Fibroblast of peridontal ligament (primary cell): ENCODE measurements at regions not wholly inside any gene's neighbourhood (a gene's known extent, or its start where the extent isn't known, plus 50 kb on each side); places are given as distances from the start of the nearest gene placed in this dataset.

Experiments used
- DNase-seq: peaks from one replicate; pipeline ENCODE4 v3.0.0-alpha.2; 2010; ENCODE audit errors: extremely low read depth

GRCh38 chr5:5637173-5637572 lies 214.7 kb downstream of the ICE1 start:
- no peak for DNase-seq

DNA sequence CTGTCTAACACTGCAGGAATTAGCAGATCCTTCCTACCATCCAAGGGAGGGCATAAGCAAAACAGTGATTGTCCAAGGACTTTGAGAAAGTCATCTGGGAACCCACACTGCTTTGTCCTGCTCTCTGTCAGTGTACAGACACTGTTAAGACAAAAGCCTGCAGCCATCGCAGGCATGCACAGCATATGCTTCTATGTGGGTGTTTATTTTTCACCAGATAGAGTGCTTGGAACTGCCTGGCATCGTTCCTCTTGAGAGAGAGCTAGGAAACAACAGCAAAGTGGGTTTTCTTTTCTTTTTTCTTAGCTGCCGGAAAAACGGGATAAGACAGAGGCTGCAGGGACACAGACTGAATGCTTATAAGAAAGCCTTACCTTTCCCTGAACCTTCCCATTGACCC lies 212.3 kb downstream of the ICE1 start:
- no peak for DNase-seq

DNA sequence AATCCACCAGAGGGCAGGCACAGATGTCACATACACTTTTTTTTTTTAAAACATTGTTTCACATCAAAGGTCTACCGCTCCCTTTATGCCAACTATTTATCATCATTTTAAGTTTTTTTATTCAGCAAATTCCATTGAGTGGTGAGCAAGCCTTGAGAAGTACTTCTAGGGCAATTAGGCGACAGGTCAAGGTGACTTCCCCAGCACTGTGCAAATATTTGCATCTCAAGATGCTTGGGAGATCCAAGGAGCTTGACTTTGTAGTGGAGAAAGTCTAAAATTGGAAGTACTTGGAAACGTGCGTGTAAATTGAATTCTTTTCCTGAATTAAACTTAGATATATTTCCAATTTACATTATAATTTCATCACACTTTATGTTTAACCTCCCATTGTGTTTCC lies 211.1 kb downstream of the ICE1 start:
- DNase-seq, result no peak

DNA sequence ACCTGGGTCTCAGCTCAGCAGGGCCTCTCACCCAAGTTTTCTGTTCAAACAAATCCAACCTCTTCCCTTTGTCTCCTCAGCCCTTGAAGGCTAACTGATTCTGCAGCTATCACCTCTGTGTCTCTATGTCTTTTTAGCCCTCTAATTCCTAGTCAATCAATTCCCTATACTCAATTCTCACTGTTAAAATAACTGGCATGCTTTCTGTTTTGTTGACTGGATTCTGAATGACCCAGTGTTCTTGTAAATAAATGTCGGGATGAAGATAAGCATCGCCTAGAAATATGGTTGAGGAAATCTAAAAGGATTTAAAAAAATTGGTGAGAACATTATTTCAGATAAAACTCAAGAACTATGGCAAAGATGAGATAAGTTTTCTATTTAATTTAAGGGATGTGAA lies 210.2 kb downstream of the ICE1 start:
- DNase-seq, result no peak

DNA sequence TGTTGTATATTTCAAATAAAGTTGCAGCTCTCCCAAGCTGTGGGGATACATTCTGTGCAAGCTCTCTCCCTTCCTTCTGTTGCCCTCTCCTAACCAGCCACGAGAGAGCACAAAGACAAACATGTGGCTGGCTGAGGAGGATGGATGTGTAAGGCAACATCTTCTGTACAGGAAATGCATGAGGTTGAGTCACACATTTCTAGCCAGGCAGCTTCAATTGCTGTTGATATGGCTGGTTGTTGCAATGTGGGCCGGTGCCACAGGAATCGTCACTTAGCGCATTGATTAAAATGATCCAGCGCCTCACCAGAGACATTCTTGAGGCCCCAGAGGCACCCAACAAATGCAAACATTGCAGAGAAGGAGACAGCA lies 207.1 kb downstream of the ICE1 start:
- no peak for DNase-seq

GRCh38 chr5:5628866-5629606 lies 206.6 kb downstream of the ICE1 start:
- DNase-seq, result no peak

GRCh38 chr5:5626412-5626811 lies 203.9 kb downstream of the ICE1 start:
- DNase-seq, result no peak

DNA sequence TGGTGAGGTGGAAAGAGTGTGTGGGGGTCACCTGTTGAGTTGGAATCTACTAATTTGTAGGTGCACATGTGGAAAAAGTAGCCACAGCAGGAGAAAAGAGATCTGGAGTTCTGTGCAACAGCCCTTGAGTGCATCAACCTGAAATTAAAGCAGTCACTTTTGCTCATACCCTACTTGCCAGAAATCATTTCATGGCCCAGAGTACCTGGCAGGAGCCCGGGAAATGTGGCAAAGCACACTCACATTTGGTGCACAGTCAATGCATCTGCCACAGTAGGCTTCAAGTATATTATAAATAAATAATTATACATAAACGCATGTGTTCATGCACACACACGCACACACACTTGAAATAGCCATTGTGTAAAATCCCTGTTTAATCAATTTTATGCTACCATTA lies 203.0 kb downstream of the ICE1 start:
- DNase-seq, result no peak

DNA sequence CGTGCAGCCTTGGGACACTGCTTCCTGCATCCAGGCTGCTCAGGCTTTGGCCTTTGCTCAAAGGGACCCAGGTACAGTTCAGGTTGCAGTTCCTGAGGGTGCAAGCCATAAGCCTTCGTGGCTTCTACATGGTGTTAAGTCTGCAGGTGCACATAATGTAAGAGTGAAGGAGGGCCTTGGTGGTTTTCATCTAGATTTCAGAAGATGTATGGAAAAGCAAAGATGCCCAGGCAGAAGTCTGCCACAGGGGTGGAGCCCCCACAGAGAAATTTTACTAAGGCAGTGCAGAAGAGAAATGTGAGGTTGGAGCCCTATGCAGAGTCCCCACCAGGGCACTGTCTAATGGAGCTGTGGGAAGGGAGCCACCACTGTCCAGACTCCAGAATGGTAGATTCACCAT lies 200.9 kb downstream of the ICE1 start:
- no peak for DNase-seq

DNA sequence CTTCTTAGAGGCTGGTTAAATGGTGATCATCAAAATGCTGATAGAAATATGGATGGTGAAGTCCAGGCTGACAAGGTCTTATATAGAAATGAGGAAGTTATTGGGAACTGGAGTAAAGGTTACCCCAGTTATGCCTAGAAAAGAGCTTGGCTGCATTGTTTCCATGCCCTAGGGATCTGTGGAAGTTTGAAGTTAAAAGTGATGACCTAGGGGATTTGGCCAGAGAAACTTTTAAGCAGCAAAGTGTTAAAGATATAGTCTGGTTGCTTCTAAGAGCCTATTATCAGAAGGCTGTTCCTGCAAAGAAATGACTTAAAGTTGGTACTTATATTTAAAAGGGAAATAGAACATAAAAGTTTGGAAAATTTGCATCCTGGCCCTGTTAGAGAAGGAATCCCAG lies 200.3 kb downstream of the ICE1 start:
- DNase-seq, result no peak

- no peak for DNase-seq
These were observed 197.1 kb downstream of the ICE1 start for GRCh38 chr5:5619546-5619945.

- DNase-seq, result no peak
These were observed 194.5 kb downstream of the ICE1 start for GRCh38 chr5:5617024-5617423.

DNA sequence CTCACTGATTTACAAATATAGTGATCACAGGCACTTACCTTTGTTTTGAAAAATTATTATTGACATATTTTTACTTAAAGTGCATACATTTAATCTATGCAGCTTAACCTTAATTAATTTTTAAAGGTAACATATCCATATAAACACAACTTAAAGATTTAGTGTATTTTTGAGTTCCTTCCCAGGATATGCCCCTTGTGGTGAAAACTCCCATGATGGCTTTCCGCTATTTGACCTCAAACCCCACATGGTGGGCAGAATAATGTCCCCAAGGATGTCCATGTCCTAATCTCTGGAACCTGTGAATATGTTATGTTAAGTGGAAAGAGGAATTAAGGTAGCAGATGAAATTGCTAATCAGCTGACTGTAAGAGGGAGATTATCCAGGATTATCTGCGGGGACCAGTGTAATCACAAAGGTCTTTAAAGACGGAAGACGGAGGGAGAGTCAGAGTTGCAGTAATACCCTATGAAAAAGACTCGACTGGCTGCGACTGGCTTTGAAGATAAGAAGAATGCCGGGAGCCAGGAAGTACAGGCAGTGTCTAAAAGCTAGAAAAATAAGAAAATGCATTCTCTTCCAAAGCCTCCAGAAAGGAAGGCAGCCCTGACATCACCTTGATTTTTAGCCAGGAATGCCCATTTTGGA lies 193.9 kb downstream of the ICE1 start:
- DNase-seq, result no peak

- no peak for DNase-seq
These were observed 193.1 kb downstream of the ICE1 start for GRCh38 chr5:5615569-5615968.

DNA sequence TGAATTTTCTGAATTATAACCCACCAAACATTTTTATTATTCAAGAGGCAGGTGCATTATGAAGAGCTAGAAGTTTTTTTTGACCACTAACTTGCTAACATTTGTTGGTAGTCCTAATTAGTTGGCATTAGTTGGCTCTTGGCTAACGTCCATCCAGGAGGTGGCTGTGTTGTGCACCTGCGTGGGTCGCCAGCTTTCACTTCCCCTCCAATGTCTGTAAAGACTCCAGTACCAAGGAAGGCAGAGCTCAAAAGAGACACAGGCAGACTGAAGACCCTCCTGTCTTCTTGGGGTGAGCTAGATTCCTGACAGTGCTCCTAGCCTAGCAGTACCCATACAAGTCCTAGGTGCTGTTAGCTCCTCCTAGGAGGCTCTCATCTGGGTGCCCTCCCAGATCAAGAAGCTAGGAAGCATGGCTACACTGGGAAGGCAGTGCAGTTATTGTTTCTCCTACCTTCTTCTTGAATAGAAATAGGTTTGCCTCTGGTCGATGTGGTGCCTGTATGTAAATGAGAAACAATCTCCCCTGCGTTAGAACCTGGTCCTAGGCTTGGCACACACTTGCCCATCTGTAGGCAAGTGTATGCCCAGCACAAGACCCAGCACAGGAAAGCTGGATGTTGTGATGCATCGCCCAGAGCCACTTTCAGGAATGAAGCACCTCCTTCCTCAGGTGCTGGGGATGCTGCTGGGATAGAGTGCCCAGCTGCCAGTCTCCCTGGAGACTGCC lies 190.9 kb downstream of the ICE1 start:
- no peak for DNase-seq

DNA sequence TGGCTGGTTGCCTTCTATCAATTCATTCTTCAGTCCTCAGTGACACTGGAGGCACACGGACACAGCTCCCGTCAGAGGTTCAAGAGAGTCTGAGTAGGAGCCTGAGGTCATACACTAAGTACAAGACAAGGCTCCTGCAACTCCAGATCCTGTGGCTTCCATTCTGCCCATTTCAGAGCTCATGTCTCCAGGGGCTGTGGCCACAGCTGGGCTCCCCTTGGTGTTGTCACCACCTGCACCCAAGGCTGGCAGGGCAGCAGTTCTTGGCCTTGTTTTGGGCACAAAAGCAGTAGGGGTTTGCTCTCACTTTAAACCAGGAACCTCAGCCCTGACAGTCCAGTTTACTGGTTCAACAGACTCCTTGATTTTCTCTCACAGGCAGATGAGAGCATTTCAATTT lies 189.6 kb downstream of the ICE1 start:
- no peak for DNase-seq

DNA sequence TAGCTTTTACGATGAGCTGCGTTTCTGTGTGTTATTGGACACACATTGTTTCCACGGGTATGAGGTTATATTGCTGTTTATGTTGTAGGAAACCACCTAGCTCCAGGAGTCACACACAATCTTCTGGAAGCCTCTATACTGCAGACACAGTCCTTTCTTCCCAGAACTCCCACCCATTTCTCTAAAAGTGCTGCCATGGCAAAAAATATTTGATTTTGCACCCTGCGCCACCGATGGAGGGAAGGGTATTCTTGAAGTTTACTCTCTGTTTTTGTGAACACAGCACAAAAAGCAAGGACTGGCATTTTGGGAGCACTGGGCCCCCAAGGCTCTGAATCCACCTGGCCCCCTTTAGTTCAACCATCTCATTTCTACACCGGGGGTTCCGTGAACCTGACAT lies 187.5 kb downstream of the ICE1 start:
- no peak for DNase-seq

GRCh38 chr5:5605170-5605764 lies 182.8 kb downstream of the ICE1 start:
- no peak for DNase-seq

- no peak for DNase-seq
These were observed 180.1 kb downstream of the ICE1 start for GRCh38 chr5:5602554-5602953.

- no peak for DNase-seq
These were observed 176.2 kb downstream of the ICE1 start for GRCh38 chr5:5598547-5599113.

DNA sequence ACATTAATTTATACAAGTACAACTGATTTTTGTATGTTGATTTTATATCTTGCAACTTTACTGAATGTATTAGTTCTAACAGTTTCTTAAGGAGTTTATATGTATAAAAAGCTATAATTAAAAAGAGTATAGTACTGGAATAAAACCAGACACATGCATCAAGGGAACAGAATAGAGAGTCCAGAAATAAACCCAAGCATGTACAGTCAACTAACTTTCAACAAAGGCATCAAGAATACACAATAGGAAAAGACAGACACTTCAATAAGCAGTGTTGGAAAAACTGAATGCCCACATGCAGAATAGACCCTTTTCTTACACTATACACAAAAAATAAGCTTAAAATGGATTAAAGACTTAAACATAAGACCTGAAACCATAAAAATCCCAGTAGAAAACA lies 170.9 kb downstream of the ICE1 start:
- no peak for DNase-seq

- no peak for DNase-seq
These were observed 170.1 kb downstream of the ICE1 start for GRCh38 chr5:5592541-5592940.
